ENCODE measurements at regions not wholly inside any gene's neighbourhood (a gene's known extent, or its start where the extent isn't known, plus 50 kb on each side); places are given as distances from the start of the nearest gene placed in this dataset.

- Mint-ChIP-seq H3K9me3 (no peaks in the 10 kb centered on the region), H3K4me3 (no peak overlapping the region), H3K27ac (no peak overlapping the region), H3K36me3 (ENCODE audit: low read depth) (peaks cover 5% of the 10 kb centered on the region), H3K4me1 (peaks cover 35% of the 10 kb centered on the region), H3K27me3 (no peaks in the 10 kb centered on the region)
- ChIA-PET POLR2A (interaction anchor here (1.1 kb wide), 1 partner anchor 198 kb away, joined by 8 read pairs; no protein-coding TSS in a partner anchor), CTCF (interaction anchor here (1.2 kb wide), 1 partner anchor 157 kb away, joined by 4 read pairs; no protein-coding TSS in a partner anchor)
- no peak for TF ChIP-seq CTCF (IDR thresholded peaks at IDR 0.05)
- ATAC-seq (ENCODE audit: low read depth): no peak
- intact Hi-C loops (cut with micrococcal nuclease): loop anchor here (2.0 to 10.0 kb wide), 2 partner anchors 556 to 618 kb away; no protein-coding TSS in a partner anchor
- no peak for DNase-seq
Observed at GRCh38 chr12:94760786-94761185, 110.4 kb upstream of the TMCC3 start.

- no peak overlapping the region for H3K27ac Mint-ChIP-seq
- intact Hi-C loops (cut with micrococcal nuclease): no loop called here
- DNase-seq: no peak
- H3K4me1 Mint-ChIP-seq: peaks cover 6% of the 10 kb centered on the region
- H3K4me3 Mint-ChIP-seq: no peak overlapping the region
- CTCF ChIA-PET: interaction anchor here (1.6 kb wide), 1 partner anchor 119 kb away, joined by 4 read pairs; no protein-coding TSS in a partner anchor
- no peak for TF ChIP-seq CTCF (IDR thresholded peaks at IDR 0.05)
- H3K9me3 Mint-ChIP-seq: no peaks in the 10 kb centered on the region
- POLR2A ChIA-PET: no interaction called here
- ATAC-seq (ENCODE audit: low read depth): no peak
- peaks cover 20% of the 10 kb centered on the region for H3K36me3 Mint-ChIP-seq (ENCODE audit: low read depth)
- H3K27me3 Mint-ChIP-seq: no peaks in the 10 kb centered on the region
Observed at GRCh38 chr12:94756789-94757188, 106.4 kb upstream of the TMCC3 start.

DNA sequence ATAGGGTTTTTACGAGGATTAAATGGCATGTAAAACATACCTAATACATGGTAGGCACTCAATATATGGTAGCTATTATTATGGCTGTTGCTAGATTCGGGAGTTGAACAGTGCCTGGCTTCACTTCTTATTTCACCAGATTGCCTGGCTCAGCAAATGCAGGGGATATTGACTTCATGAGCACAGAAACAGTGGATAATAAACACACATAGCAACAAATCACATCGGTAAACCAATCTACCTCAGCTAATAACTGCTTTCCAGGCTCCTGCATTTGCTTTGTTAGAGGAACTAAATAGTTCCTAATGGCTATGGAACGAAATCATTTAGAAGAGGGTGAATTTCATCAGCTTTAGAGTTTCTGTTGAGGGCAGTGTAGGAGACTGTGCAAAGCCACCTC, 105.2 kb upstream of the TMCC3 start:
- DNase-seq: no peak
- ChIA-PET CTCF (interaction anchor here (1.6 kb wide), 1 partner anchor 120 kb away, joined by 4 read pairs; no protein-coding TSS in a partner anchor), POLR2A (no interaction called here)
- Mint-ChIP-seq H3K27ac (no peak overlapping the region), H3K27me3 (no peaks in the 10 kb centered on the region), H3K4me3 (no peak overlapping the region), H3K9me3 (no peaks in the 10 kb centered on the region), H3K4me1 (peaks cover 4% of the 10 kb centered on the region), H3K36me3 (ENCODE audit: low read depth) (peaks cover 20% of the 10 kb centered on the region)
- intact Hi-C loops (cut with micrococcal nuclease): no loop called here
- no peak for ATAC-seq (ENCODE audit: low read depth)
- no peak for TF ChIP-seq CTCF (IDR thresholded peaks at IDR 0.05)

DNA sequence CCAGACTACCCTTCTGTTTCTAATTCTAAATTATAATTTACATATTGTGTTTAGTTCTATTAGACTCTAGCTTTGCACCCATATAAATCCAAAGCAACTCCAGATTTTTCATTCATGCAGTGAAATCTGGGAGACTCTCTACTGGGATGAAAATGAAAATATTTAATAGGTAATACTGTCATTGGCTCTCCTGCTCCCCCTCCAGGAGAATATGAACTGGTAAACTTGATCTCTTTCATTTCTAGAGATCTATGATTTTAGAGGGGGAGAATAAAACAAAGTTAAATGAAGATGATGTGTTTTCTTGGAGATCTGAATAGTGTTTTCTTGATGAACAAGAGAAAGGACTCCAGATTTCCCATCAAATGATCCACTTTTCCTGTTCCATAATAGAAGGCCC, 104.3 kb upstream of the TMCC3 start:
- Mint-ChIP-seq H3K27ac (no peak overlapping the region), H3K4me3 (no peak overlapping the region), H3K27me3 (no peaks in the 10 kb centered on the region), H3K36me3 (ENCODE audit: low read depth) (peaks cover 20% of the 10 kb centered on the region), H3K9me3 (no peaks in the 10 kb centered on the region), H3K4me1 (peaks cover 1% of the 10 kb centered on the region)
- no peak for TF ChIP-seq CTCF (IDR thresholded peaks at IDR 0.05)
- CTCF ChIA-PET: no interaction called here
- DNase-seq (no peak), ATAC-seq (ENCODE audit: low read depth) (no peak)
- intact Hi-C loops (cut with micrococcal nuclease): no loop called here
- POLR2A ChIA-PET: no interaction called here

GRCh38 chr12:94753036-94753679, 102.8 kb upstream of the TMCC3 start:
- Mint-ChIP-seq H3K27me3 (no peaks in the 10 kb centered on the region), H3K9me3 (no peaks in the 10 kb centered on the region), H3K27ac (no peak overlapping the region), H3K4me1 (no peaks in the 10 kb centered on the region), H3K4me3 (no peak overlapping the region), H3K36me3 (ENCODE audit: low read depth) (peaks cover 20% of the 10 kb centered on the region)
- no peak for DNase-seq
- POLR2A ChIA-PET: no interaction called here
- CTCF ChIA-PET: interaction anchor here (1.1 kb wide), 1 partner anchor 122 kb away, joined by 3 read pairs; no protein-coding TSS in a partner anchor
- no peak for ATAC-seq (ENCODE audit: low read depth)
- no peak for TF ChIP-seq CTCF (IDR thresholded peaks at IDR 0.05)
- intact Hi-C loops (cut with micrococcal nuclease): no loop called here
